ENCODE measurements at regions not wholly inside any gene's neighbourhood (a gene's known extent, or its start where the extent isn't known, plus 50 kb on each side); places are given as distances from the start of the nearest gene placed in this dataset.
"Not testable (repeated sequence)": the region's sequence is repeated elsewhere in the genome, so short reads cannot be mapped to it uniquely, and the experiment has no call there.

GRCh38 chr21:15634541-15634940, 95.2 kb upstream of the USP25 start:
- not testable (repeated sequence) for TF ChIP-seq CTCF, POLR2A (IDR thresholded peaks at IDR 0.05)

Measured in prostate gland (tissue), 2 donors.